ENCODE measurements at regions not wholly inside any gene's neighbourhood (a gene's known extent, or its start where the extent isn't known, plus 50 kb on each side); places are given as distances from the start of the nearest gene placed in this dataset.
A peak's percentile ranks its signal among the peaks of the same experiment; 100 is the strongest.
"Not testable (repeated sequence)": the region's sequence is repeated elsewhere in the genome, so short reads cannot be mapped to it uniquely, and the experiment has no call there.

- DNase-seq (ENCODE audit: low spot score), result no peak
Observed at GRCh38 chr6:103167345-103168071, 1692.2 kb downstream of the HACE1 start.

- DNase-seq (ENCODE audit: low spot score), result no peak
Observed at GRCh38 chr6:103154779-103155572, 1704.7 kb downstream of the HACE1 start.

GRCh38 chr6:103153016-103153415 lies 1706.7 kb downstream of the HACE1 start:
- DNase-seq (ENCODE audit: low spot score), result no peak

- no peak for DNase-seq (ENCODE audit: low spot score)
Observed at GRCh38 chr6:103142902-103143301, 1716.8 kb downstream of the HACE1 start.

GRCh38 chr6:103140308-103141027 lies 1719.3 kb downstream of the HACE1 start:
- DNase-seq (ENCODE audit: low spot score), result no peak

GRCh38 chr6:103139377-103139776 lies 1720.3 kb downstream of the HACE1 start:
- no peak for DNase-seq (ENCODE audit: low spot score)

GRCh38 chr6:103124471-103124870 lies 1731.0 kb downstream of the GRIK2 start:
- DNase-seq (ENCODE audit: low spot score), result no peak

GRCh38 chr6:103122766-103123601 lies 1729.5 kb downstream of the GRIK2 start:
- peak; percentile 39 for DNase-seq (ENCODE audit: low spot score)

GRCh38 chr6:103119056-103119455 lies 1725.5 kb downstream of the GRIK2 start:
- DNase-seq (ENCODE audit: low spot score), result no peak

GRCh38 chr6:103114582-103114981 lies 1721.1 kb downstream of the GRIK2 start:
- DNase-seq (ENCODE audit: low spot score), result no peak

- no peak for DNase-seq (ENCODE audit: low spot score)
Observed at GRCh38 chr6:103113416-103113815, 1719.9 kb downstream of the GRIK2 start.

- no peak for DNase-seq (ENCODE audit: low spot score)
Observed at GRCh38 chr6:103107985-103108384, 1714.5 kb downstream of the GRIK2 start.

GRCh38 chr6:103105686-103106085 lies 1712.2 kb downstream of the GRIK2 start:
- no peak for DNase-seq (ENCODE audit: low spot score)

- no peak for DNase-seq (ENCODE audit: low spot score)
Observed at GRCh38 chr6:103101267-103101666, 1707.8 kb downstream of the GRIK2 start.

- not testable (repeated sequence) for DNase-seq (ENCODE audit: low spot score)
Observed at GRCh38 chr6:103092414-103092813, 1698.9 kb downstream of the GRIK2 start.

GRCh38 chr6:103085801-103086200 lies 1692.3 kb downstream of the GRIK2 start:
- DNase-seq (ENCODE audit: low spot score), result no peak

- no peak for DNase-seq (ENCODE audit: low spot score)
Observed at GRCh38 chr6:103081876-103082630, 1688.5 kb downstream of the GRIK2 start.

GRCh38 chr6:103081126-103081525 lies 1687.6 kb downstream of the GRIK2 start:
- DNase-seq (ENCODE audit: low spot score), result no peak

GRCh38 chr6:103080497-103080896 lies 1687.0 kb downstream of the GRIK2 start:
- DNase-seq (ENCODE audit: low spot score), result no peak

GRCh38 chr6:103079867-103080266 lies 1686.4 kb downstream of the GRIK2 start:
- no peak for DNase-seq (ENCODE audit: low spot score)

- DNase-seq (ENCODE audit: low spot score), result no peak
Observed at GRCh38 chr6:103062136-103062535, 1668.6 kb downstream of the GRIK2 start.
